Sigmoid colon (tissue), 6 donors: ENCODE measurements at regions not wholly inside any gene's neighbourhood (a gene's known extent, or its start where the extent isn't known, plus 50 kb on each side); places are given as distances from the start of the nearest gene placed in this dataset.

Experiments used
- DNase-seq: peaks from one replicate; pipeline ENCODE4 v3.0.0-alpha.2; 2019
- H3K27ac ChIP-seq, 4 donors: fragments of 200-600 bp; sonication (generic); one replicate each; pipeline ENCODE4 v1.5.1; 2016 to 2019; ENCODE audit warnings: mild to moderate bottlenecking in 1 of 4
- H3K27me3 ChIP-seq, 3 donors: fragments of 200-600 bp; sonication (generic); one replicate each; pipeline ENCODE4 v1.5.1; 2019; ENCODE audit warnings: mild to moderate bottlenecking in 1 of 3
- H3K36me3 ChIP-seq, 4 donors: fragments of 200-600 bp; sonication (generic); one replicate each; pipeline ENCODE4 v1.5.1; 2016 to 2019
- H3K4me1 ChIP-seq, 4 donors: fragments of 200-600 bp; sonication (generic); one replicate each; pipeline ENCODE4 v1.5.1; 2017 to 2019
- H3K4me3 ChIP-seq, 4 donors: fragments of 200-600 bp; sonication (generic); one replicate each; pipeline ENCODE4 v1.5.1; 2017 to 2019; ENCODE audit warnings: mild to moderate bottlenecking in 2 of 4, moderate library complexity in 1 of 4
- H3K9me3 ChIP-seq, 4 donors: fragments of 200-600 bp in 3 of 4; sonication (generic) in 3 of 4; one replicate each; pipeline versions ENCODE4 v1.5.1 to v1.6.1; 2013 to 2019
- EP300 ChIP-seq, 4 donors: sonication (generic); formaldehyde crosslinking; IDR thresholded peaks; one replicate each; pipeline ENCODE4 v1.6.1; 2017; ENCODE audit warnings: antibody characterized with exemption in 4 of 4
- POLR2A ChIP-seq, 2 donors: fragments of 450-650 bp; IDR thresholded peaks; one replicate each; pipeline ENCODE4 v1.6.1; 2016; ENCODE audit warnings: antibody characterized with exemption in 2 of 2, mild to moderate bottlenecking in 2 of 2, moderate library complexity in 2 of 2
- POLR2AphosphoS5 ChIP-seq, 4 donors: sonication (generic); formaldehyde crosslinking; IDR thresholded peaks; one replicate each; pipeline ENCODE4 v1.6.1; 2017; ENCODE audit warnings: antibody characterized with exemption in 4 of 4
- WGBS, 2 donors: extraction: QIAGEN DNeasy Blood & Tissue Kit; methylation state at CpG; one replicate each; pipeline ENCODE4 v1.1.7; 2013; 5-methylcytosine and 5-hydroxymethylcytosine counted together
- intact Hi-C: fragments of 100-400 bp; cut with DNase I; formaldehyde crosslinking; loops from one replicate; pipeline ENCODE4 v1.15.1; 2023
- TF ChIP-seq, protein P1 (sequence below), 4 experiments: fragments of 450-650 bp in 3 of 4; fragments of 200-600 bp in 1 of 4; IDR thresholded peaks; one replicate each; pipeline ENCODE4 v1.5.1; 2016 to 2019; ENCODE audit warnings: antibody characterized with exemption in 4 of 4, mild to moderate bottlenecking in 3 of 4, moderate library complexity in 2 of 4
- donor health status: healthy with polysubstance abuse.
- donor health status: healthy.

DNA sequence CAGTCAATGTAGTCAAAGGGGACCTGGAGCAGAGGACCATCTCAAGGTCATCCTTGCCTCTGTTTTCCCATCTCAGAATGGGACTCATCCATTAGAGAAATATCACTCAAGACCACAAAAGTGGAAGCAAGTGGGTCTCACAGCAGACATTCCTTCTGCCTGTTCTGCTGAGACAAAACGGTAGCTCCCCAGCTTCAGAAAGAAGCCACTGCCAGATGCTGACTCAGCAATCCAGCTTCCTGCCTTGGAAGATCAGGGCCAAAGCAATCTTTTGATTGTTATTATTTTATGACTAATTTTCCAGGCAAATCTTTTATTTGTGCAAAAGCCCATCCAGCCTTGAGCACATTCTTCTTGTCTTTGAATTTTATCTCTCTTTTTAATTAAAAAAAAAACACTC lies 86.8 kb downstream of the CCT6B start:
- Histone ChIP-seq H3K4me1 (no peaks in the 10 kb centered on the region), H3K27me3 (no peaks in the 10 kb centered on the region), H3K27ac (no peak overlapping the region), H3K36me3 (no peaks in the 10 kb centered on the region), H3K4me3 (no peak overlapping the region), H3K9me3 (peaks cover 0 to 5% (median 0%) of the 10 kb centered on the region in 4 donors)
- no peak for TF ChIP-seq EP300 (IDR thresholded peaks at IDR 0.05)
- TF ChIP-seq POLR2AphosphoS5 (IDR thresholded peaks at IDR 0.05), result no peak
- TF ChIP-seq POLR2A (IDR thresholded peaks at IDR 0.05), result no peak
- TF ChIP-seq, protein P1, sequence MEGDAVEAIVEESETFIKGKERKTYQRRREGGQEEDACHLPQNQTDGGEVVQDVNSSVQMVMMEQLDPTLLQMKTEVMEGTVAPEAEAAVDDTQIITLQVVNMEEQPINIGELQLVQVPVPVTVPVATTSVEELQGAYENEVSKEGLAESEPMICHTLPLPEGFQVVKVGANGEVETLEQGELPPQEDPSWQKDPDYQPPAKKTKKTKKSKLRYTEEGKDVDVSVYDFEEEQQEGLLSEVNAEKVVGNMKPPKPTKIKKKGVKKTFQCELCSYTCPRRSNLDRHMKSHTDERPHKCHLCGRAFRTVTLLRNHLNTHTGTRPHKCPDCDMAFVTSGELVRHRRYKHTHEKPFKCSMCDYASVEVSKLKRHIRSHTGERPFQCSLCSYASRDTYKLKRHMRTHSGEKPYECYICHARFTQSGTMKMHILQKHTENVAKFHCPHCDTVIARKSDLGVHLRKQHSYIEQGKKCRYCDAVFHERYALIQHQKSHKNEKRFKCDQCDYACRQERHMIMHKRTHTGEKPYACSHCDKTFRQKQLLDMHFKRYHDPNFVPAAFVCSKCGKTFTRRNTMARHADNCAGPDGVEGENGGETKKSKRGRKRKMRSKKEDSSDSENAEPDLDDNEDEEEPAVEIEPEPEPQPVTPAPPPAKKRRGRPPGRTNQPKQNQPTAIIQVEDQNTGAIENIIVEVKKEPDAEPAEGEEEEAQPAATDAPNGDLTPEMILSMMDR (IDR thresholded peaks at IDR 0.05), result no peak
- intact Hi-C loops, result no loop called here
- no peak for DNase-seq
- 23 to 35% methylated on average over 1 of the region's 1 CpG for WGBS, 2 donors

DNA sequence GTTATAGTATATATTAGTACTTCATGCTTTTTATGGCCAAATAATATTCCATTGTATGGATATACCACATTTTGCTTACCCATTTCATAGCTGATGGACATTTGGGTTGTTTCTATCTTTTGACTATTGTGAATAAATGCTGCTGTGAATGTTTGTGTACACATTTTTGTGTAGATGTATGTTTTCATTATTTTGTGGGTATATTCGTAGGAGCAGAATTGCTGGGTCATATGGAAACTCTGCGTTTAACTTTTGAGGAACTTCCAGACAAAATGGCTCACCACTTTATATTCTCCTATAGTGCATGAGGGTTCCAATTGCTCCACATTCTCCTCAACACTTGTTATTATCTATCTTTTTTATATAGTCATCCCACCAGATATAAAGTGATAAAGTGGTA lies 88.6 kb downstream of the CCT6B start:
- WGBS, 2 donors, result 87 to 90% methylated on average over 2 of the region's 2 CpGs
- Histone ChIP-seq H3K36me3 (no peaks in the 10 kb centered on the region), H3K4me1 (no peaks in the 10 kb centered on the region), H3K27me3 (no peaks in the 10 kb centered on the region), H3K4me3 (no peak overlapping the region), H3K9me3 (peaks cover 0 to 10% (median 0%) of the 10 kb centered on the region in 4 donors), H3K27ac (no peak overlapping the region)
- no peak for DNase-seq
- TF ChIP-seq POLR2A (IDR thresholded peaks at IDR 0.05) (no peak), EP300 (IDR thresholded peaks at IDR 0.05) (no peak), POLR2AphosphoS5 (IDR thresholded peaks at IDR 0.05) (no peak)
- TF ChIP-seq, protein P1 (IDR thresholded peaks at IDR 0.05), result no peak
- intact Hi-C loops, result no loop called here

DNA sequence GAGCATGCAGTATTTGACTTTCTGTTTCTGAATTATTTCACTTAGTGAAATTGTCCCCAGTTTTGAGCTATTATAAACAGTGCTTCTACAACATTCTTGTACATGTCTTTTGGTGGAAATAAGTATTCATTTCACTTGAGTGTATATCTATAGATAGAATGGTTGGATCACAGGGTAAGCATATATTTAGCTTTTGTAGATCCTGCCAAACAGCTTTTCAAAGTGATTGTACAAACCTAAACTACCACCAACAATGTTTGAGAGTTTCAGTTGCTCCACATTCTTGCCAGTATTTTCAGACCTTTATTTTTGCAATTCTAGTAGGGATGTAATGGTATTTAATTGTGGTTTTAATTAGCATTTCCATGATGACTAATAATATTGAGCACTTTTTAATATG lies 91.6 kb downstream of the CCT6B start:
- intact Hi-C loops, result no loop called here
- H3K27me3 ChIP-seq, result no peaks in the 10 kb centered on the region
- no peak overlapping the region for H3K27ac ChIP-seq
- no peak for DNase-seq
- H3K36me3 ChIP-seq, result no peaks in the 10 kb centered on the region
- H3K9me3 ChIP-seq, result peaks cover 0 to 10% (median 0%) of the 10 kb centered on the region in 4 donors
- H3K4me3 ChIP-seq, result no peak overlapping the region
- TF ChIP-seq EP300 (IDR thresholded peaks at IDR 0.05) (no peak), POLR2AphosphoS5 (IDR thresholded peaks at IDR 0.05) (no peak), POLR2A (IDR thresholded peaks at IDR 0.05) (no peak)
- TF ChIP-seq, protein P1 (IDR thresholded peaks at IDR 0.05), result no peak
- no peaks in the 10 kb centered on the region for H3K4me1 ChIP-seq

DNA sequence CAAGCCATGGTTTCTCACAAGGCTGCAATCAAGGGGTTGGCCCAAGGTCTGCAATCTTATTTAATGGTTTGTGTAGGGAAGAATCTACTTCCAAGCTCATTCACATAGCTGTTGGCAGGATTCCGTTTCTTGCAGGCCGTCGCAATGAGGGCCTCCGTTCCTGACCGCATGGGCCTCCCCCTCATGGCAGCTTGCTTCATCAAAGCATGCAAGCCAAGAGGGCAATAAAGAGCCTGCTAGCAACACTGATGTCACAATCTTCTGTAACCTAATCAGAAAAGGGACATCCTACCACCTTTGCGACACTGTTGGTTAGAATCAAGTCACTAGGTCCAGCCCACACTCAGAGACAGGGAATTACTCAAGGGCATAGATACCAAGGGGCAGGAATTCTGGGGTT lies 95.5 kb downstream of the CCT6B start:
- H3K27me3 ChIP-seq, result no peaks in the 10 kb centered on the region
- TF ChIP-seq POLR2AphosphoS5 (IDR thresholded peaks at IDR 0.05), result no peak
- no peak for TF ChIP-seq POLR2A (IDR thresholded peaks at IDR 0.05)
- no peak for TF ChIP-seq EP300 (IDR thresholded peaks at IDR 0.05)
- TF ChIP-seq, protein P1 (IDR thresholded peaks at IDR 0.05), result no peak
- H3K4me3 ChIP-seq, result no peak overlapping the region
- 73 to 80% methylated on average over 6 of the region's 6 CpGs for WGBS, 2 donors
- no peaks in the 10 kb centered on the region for H3K4me1 ChIP-seq
- no peak for DNase-seq
- peaks cover 0 to 5% (median 0%) of the 10 kb centered on the region in 4 donors for H3K9me3 ChIP-seq
- no peaks in the 10 kb centered on the region for H3K36me3 ChIP-seq
- intact Hi-C loops, result no loop called here
- H3K27ac ChIP-seq, result no peak overlapping the region

- TF ChIP-seq POLR2AphosphoS5 (IDR thresholded peaks at IDR 0.05) (no peak), POLR2A (IDR thresholded peaks at IDR 0.05) (no peak)
- TF ChIP-seq, protein P1 (IDR thresholded peaks at IDR 0.05), result no peak
- intact Hi-C loops, result no loop called here
- Histone ChIP-seq H3K27me3 (no peaks in the 10 kb centered on the region), H3K27ac (no peak overlapping the region), H3K4me1 (no peaks in the 10 kb centered on the region), H3K9me3 (no peaks in the 10 kb centered on the region), H3K4me3 (no peak overlapping the region), H3K36me3 (no peaks in the 10 kb centered on the region)
- 54 to 82% methylated on average over 5 of the region's 5 CpGs for WGBS, 2 donors
- no peak for DNase-seq
These were observed 98.9 kb downstream of the CCT6B start for GRCh38 chr17:34862384-34862783.
